ENCODE measurements at regions not wholly inside any gene's neighbourhood (a gene's known extent, or its start where the extent isn't known, plus 50 kb on each side); places are given as distances from the start of the nearest gene placed in this dataset.

DNA sequence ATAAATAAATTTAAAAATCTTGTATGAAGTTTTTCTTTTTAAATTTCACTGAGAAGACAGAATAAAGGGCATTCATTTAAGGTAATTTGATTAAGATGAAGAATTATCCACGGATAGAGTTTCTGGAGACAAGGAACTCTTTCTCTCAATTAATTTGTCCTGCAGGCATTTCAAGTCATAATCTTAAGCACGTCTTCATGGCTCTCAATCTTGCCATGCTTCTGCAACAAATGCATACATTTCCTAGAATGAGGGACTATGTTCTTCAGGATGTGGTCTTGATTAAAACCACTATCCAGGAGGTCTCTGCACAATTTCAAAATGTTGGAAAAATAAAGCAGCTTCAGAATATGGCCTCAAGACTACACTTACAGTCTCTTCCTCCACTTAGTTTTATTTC lies 67.6 kb upstream of the LSAMP start:
- TF ChIP-seq, protein P1, sequence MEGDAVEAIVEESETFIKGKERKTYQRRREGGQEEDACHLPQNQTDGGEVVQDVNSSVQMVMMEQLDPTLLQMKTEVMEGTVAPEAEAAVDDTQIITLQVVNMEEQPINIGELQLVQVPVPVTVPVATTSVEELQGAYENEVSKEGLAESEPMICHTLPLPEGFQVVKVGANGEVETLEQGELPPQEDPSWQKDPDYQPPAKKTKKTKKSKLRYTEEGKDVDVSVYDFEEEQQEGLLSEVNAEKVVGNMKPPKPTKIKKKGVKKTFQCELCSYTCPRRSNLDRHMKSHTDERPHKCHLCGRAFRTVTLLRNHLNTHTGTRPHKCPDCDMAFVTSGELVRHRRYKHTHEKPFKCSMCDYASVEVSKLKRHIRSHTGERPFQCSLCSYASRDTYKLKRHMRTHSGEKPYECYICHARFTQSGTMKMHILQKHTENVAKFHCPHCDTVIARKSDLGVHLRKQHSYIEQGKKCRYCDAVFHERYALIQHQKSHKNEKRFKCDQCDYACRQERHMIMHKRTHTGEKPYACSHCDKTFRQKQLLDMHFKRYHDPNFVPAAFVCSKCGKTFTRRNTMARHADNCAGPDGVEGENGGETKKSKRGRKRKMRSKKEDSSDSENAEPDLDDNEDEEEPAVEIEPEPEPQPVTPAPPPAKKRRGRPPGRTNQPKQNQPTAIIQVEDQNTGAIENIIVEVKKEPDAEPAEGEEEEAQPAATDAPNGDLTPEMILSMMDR (IDR thresholded peaks at IDR 0.05), result no peak
- no peak for TF ChIP-seq POLR2A (IDR thresholded peaks at IDR 0.05)
